ENCODE measurements at regions not wholly inside any gene's neighbourhood (a gene's known extent, or its start where the extent isn't known, plus 50 kb on each side); places are given as distances from the start of the nearest gene placed in this dataset.

- H3K27ac ChIP-seq (ENCODE audit: low read depth, low read length) = no peak overlapping the region
- no peaks in the 10 kb centered on the region for H3K36me3 ChIP-seq (ENCODE audit: control insufficient read depth in 1 of 2, insufficient read depth in 2 of 2, low read length in 2 of 2)
- H3K9me3 ChIP-seq (ENCODE audit: control insufficient read depth in 1 of 2, low read length in 2 of 2) = no peaks in the 10 kb centered on the region
- H3K4me1 ChIP-seq (ENCODE audit: control insufficient read depth in 1 of 2, insufficient read depth in 2 of 2, low read length in 2 of 2) = no peaks in the 10 kb centered on the region
- no peak overlapping the region for H3K9ac ChIP-seq (ENCODE audit: low read depth in 1 of 2, low read length in 2 of 2)
- H3K27me3 ChIP-seq (ENCODE audit: control insufficient read depth in 1 of 2, insufficient read depth in 2 of 2, low read length in 2 of 2) = no peaks in the 10 kb centered on the region
- H3K4me3 ChIP-seq (ENCODE audit: low read depth in 1 of 2, low read length in 2 of 2) = no peak overlapping the region
Measured at GRCh38 chr10:61166065-61166464, 222.1 kb upstream of the RHOBTB1 start.

GRCh38 chr10:61164458-61165160, 220.6 kb upstream of the RHOBTB1 start:
- Histone ChIP-seq H3K27ac (ENCODE audit: low read depth, low read length) (no peak overlapping the region), H3K9me3 (ENCODE audit: control insufficient read depth in 1 of 2, low read length in 2 of 2) (no peaks in the 10 kb centered on the region), H3K4me1 (ENCODE audit: control insufficient read depth in 1 of 2, insufficient read depth in 2 of 2, low read length in 2 of 2) (no peaks in the 10 kb centered on the region), H3K4me3 (ENCODE audit: low read depth in 1 of 2, low read length in 2 of 2) (no peak overlapping the region), H3K36me3 (ENCODE audit: control insufficient read depth in 1 of 2, insufficient read depth in 2 of 2, low read length in 2 of 2) (no peaks in the 10 kb centered on the region), H3K27me3 (ENCODE audit: control insufficient read depth in 1 of 2, insufficient read depth in 2 of 2, low read length in 2 of 2) (no peaks in the 10 kb centered on the region), H3K9ac (ENCODE audit: low read depth in 1 of 2, low read length in 2 of 2) (no peak overlapping the region)

GRCh38 chr10:61163403-61163802, 219.4 kb upstream of the RHOBTB1 start:
- Histone ChIP-seq H3K36me3 (ENCODE audit: control insufficient read depth in 1 of 2, insufficient read depth in 2 of 2, low read length in 2 of 2) (no peaks in the 10 kb centered on the region), H3K9ac (ENCODE audit: low read depth in 1 of 2, low read length in 2 of 2) (no peak overlapping the region), H3K9me3 (ENCODE audit: control insufficient read depth in 1 of 2, low read length in 2 of 2) (no peaks in the 10 kb centered on the region), H3K4me1 (ENCODE audit: control insufficient read depth in 1 of 2, insufficient read depth in 2 of 2, low read length in 2 of 2) (no peaks in the 10 kb centered on the region), H3K27ac (ENCODE audit: low read depth, low read length) (no peak overlapping the region), H3K4me3 (ENCODE audit: low read depth in 1 of 2, low read length in 2 of 2) (no peak overlapping the region), H3K27me3 (ENCODE audit: control insufficient read depth in 1 of 2, insufficient read depth in 2 of 2, low read length in 2 of 2) (no peaks in the 10 kb centered on the region)

- Histone ChIP-seq H3K9me3 (ENCODE audit: control insufficient read depth in 1 of 2, low read length in 2 of 2) (no peaks in the 10 kb centered on the region), H3K4me3 (ENCODE audit: low read depth in 1 of 2, low read length in 2 of 2) (no peak overlapping the region), H3K4me1 (ENCODE audit: control insufficient read depth in 1 of 2, insufficient read depth in 2 of 2, low read length in 2 of 2) (no peaks in the 10 kb centered on the region), H3K27ac (ENCODE audit: low read depth, low read length) (no peak overlapping the region), H3K27me3 (ENCODE audit: control insufficient read depth in 1 of 2, insufficient read depth in 2 of 2, low read length in 2 of 2) (no peaks in the 10 kb centered on the region), H3K36me3 (ENCODE audit: control insufficient read depth in 1 of 2, insufficient read depth in 2 of 2, low read length in 2 of 2) (no peaks in the 10 kb centered on the region), H3K9ac (ENCODE audit: low read depth in 1 of 2, low read length in 2 of 2) (no peak overlapping the region)
Measured at GRCh38 chr10:61160253-61160652, 216.3 kb upstream of the RHOBTB1 start.

- Histone ChIP-seq H3K36me3 (ENCODE audit: control insufficient read depth in 1 of 2, insufficient read depth in 2 of 2, low read length in 2 of 2) (no peaks in the 10 kb centered on the region), H3K9me3 (ENCODE audit: control insufficient read depth in 1 of 2, low read length in 2 of 2) (no peaks in the 10 kb centered on the region), H3K4me3 (ENCODE audit: low read depth in 1 of 2, low read length in 2 of 2) (no peak overlapping the region), H3K27me3 (ENCODE audit: control insufficient read depth in 1 of 2, insufficient read depth in 2 of 2, low read length in 2 of 2) (no peaks in the 10 kb centered on the region), H3K4me1 (ENCODE audit: control insufficient read depth in 1 of 2, insufficient read depth in 2 of 2, low read length in 2 of 2) (no peaks in the 10 kb centered on the region), H3K9ac (ENCODE audit: low read depth in 1 of 2, low read length in 2 of 2) (no peak overlapping the region), H3K27ac (ENCODE audit: low read depth, low read length) (no peak overlapping the region)
Measured at GRCh38 chr10:61159253-61159652, 215.3 kb upstream of the RHOBTB1 start.

GRCh38 chr10:61157182-61157581, 213.2 kb upstream of the RHOBTB1 start:
- Histone ChIP-seq H3K4me3 (ENCODE audit: low read depth in 1 of 2, low read length in 2 of 2) (no peak overlapping the region), H3K4me1 (ENCODE audit: control insufficient read depth in 1 of 2, insufficient read depth in 2 of 2, low read length in 2 of 2) (no peaks in the 10 kb centered on the region), H3K36me3 (ENCODE audit: control insufficient read depth in 1 of 2, insufficient read depth in 2 of 2, low read length in 2 of 2) (no peaks in the 10 kb centered on the region), H3K9ac (ENCODE audit: low read depth in 1 of 2, low read length in 2 of 2) (no peak overlapping the region), H3K27me3 (ENCODE audit: control insufficient read depth in 1 of 2, insufficient read depth in 2 of 2, low read length in 2 of 2) (no peaks in the 10 kb centered on the region), H3K27ac (ENCODE audit: low read depth, low read length) (no peak overlapping the region), H3K9me3 (ENCODE audit: control insufficient read depth in 1 of 2, low read length in 2 of 2) (no peaks in the 10 kb centered on the region)

- H3K4me3 ChIP-seq (ENCODE audit: low read depth in 1 of 2, low read length in 2 of 2) = no peak overlapping the region
- H3K9me3 ChIP-seq (ENCODE audit: control insufficient read depth in 1 of 2, low read length in 2 of 2) = no peaks in the 10 kb centered on the region
- no peaks in the 10 kb centered on the region for H3K4me1 ChIP-seq (ENCODE audit: control insufficient read depth in 1 of 2, insufficient read depth in 2 of 2, low read length in 2 of 2)
- no peak overlapping the region for H3K9ac ChIP-seq (ENCODE audit: low read depth in 1 of 2, low read length in 2 of 2)
- no peaks in the 10 kb centered on the region for H3K36me3 ChIP-seq (ENCODE audit: control insufficient read depth in 1 of 2, insufficient read depth in 2 of 2, low read length in 2 of 2)
- no peak overlapping the region for H3K27ac ChIP-seq (ENCODE audit: low read depth, low read length)
- no peaks in the 10 kb centered on the region for H3K27me3 ChIP-seq (ENCODE audit: control insufficient read depth in 1 of 2, insufficient read depth in 2 of 2, low read length in 2 of 2)
Measured at GRCh38 chr10:61153771-61154170, 209.8 kb upstream of the RHOBTB1 start.

GRCh38 chr10:61151059-61151458, 207.1 kb upstream of the RHOBTB1 start:
- no peak overlapping the region for H3K4me3 ChIP-seq (ENCODE audit: low read depth in 1 of 2, low read length in 2 of 2)
- H3K4me1 ChIP-seq (ENCODE audit: control insufficient read depth in 1 of 2, insufficient read depth in 2 of 2, low read length in 2 of 2) = no peaks in the 10 kb centered on the region
- no peak overlapping the region for H3K9ac ChIP-seq (ENCODE audit: low read depth in 1 of 2, low read length in 2 of 2)
- no peak overlapping the region for H3K27ac ChIP-seq (ENCODE audit: low read depth, low read length)
- H3K9me3 ChIP-seq (ENCODE audit: control insufficient read depth in 1 of 2, low read length in 2 of 2) = no peaks in the 10 kb centered on the region
- no peaks in the 10 kb centered on the region for H3K27me3 ChIP-seq (ENCODE audit: control insufficient read depth in 1 of 2, insufficient read depth in 2 of 2, low read length in 2 of 2)
- no peaks in the 10 kb centered on the region for H3K36me3 ChIP-seq (ENCODE audit: control insufficient read depth in 1 of 2, insufficient read depth in 2 of 2, low read length in 2 of 2)

GRCh38 chr10:61148451-61148850, 204.5 kb upstream of the RHOBTB1 start:
- H3K9ac ChIP-seq (ENCODE audit: low read depth in 1 of 2, low read length in 2 of 2) = no peak overlapping the region
- H3K27ac ChIP-seq (ENCODE audit: low read depth, low read length) = no peak overlapping the region
- no peaks in the 10 kb centered on the region for H3K27me3 ChIP-seq (ENCODE audit: control insufficient read depth in 1 of 2, insufficient read depth in 2 of 2, low read length in 2 of 2)
- H3K9me3 ChIP-seq (ENCODE audit: control insufficient read depth in 1 of 2, low read length in 2 of 2) = no peaks in the 10 kb centered on the region
- H3K36me3 ChIP-seq (ENCODE audit: control insufficient read depth in 1 of 2, insufficient read depth in 2 of 2, low read length in 2 of 2) = no peaks in the 10 kb centered on the region
- H3K4me3 ChIP-seq (ENCODE audit: low read depth in 1 of 2, low read length in 2 of 2) = no peak overlapping the region
- no peaks in the 10 kb centered on the region for H3K4me1 ChIP-seq (ENCODE audit: control insufficient read depth in 1 of 2, insufficient read depth in 2 of 2, low read length in 2 of 2)

- no peak overlapping the region for H3K4me3 ChIP-seq (ENCODE audit: low read depth in 1 of 2, low read length in 2 of 2)
- H3K36me3 ChIP-seq (ENCODE audit: control insufficient read depth in 1 of 2, insufficient read depth in 2 of 2, low read length in 2 of 2) = no peaks in the 10 kb centered on the region
- H3K27me3 ChIP-seq (ENCODE audit: control insufficient read depth in 1 of 2, insufficient read depth in 2 of 2, low read length in 2 of 2) = no peaks in the 10 kb centered on the region
- H3K9ac ChIP-seq (ENCODE audit: low read depth in 1 of 2, low read length in 2 of 2) = no peak overlapping the region
- no peaks in the 10 kb centered on the region for H3K4me1 ChIP-seq (ENCODE audit: control insufficient read depth in 1 of 2, insufficient read depth in 2 of 2, low read length in 2 of 2)
- H3K9me3 ChIP-seq (ENCODE audit: control insufficient read depth in 1 of 2, low read length in 2 of 2) = no peaks in the 10 kb centered on the region
- H3K27ac ChIP-seq (ENCODE audit: low read depth, low read length) = no peak overlapping the region
Measured at GRCh38 chr10:61142987-61143386, 199.0 kb upstream of the RHOBTB1 start.
